ENCODE measurements at regions not wholly inside any gene's neighbourhood (a gene's known extent, or its start where the extent isn't known, plus 50 kb on each side); places are given as distances from the start of the nearest gene placed in this dataset.
A peak's percentile ranks its signal among the peaks of the same experiment; 100 is the strongest.

DNA sequence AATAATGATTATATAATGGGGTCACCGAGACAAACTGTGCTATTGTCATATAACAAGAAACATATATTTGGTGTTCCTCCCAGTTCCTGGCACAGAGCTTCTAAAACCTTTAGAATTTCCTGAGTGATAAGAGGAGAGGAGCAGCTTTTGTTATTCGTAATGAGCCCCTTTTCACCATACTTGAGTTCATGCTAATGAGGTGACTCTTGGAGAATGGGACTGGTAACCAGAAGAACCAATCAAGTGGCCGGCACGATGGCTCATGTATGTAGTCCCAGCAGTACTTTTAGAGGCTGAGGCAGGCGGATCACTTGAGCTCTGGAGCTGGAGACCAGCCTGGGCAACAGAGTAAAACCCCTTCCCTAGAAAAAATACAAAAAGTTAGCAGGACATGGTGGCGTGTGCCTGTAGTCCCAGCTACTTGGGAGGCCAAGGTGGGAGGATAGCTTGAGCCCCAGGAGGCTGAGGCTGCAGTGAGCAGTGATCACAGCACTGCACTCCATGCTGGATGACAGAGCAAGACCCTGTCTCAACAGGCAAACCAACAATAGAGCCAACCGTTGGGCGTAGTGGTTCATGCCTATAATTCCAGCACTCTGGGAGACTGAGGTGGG lies 62.7 kb upstream of the FTH1 start:
- DNase-seq (ENCODE audit: low spot score): no peak

DNA sequence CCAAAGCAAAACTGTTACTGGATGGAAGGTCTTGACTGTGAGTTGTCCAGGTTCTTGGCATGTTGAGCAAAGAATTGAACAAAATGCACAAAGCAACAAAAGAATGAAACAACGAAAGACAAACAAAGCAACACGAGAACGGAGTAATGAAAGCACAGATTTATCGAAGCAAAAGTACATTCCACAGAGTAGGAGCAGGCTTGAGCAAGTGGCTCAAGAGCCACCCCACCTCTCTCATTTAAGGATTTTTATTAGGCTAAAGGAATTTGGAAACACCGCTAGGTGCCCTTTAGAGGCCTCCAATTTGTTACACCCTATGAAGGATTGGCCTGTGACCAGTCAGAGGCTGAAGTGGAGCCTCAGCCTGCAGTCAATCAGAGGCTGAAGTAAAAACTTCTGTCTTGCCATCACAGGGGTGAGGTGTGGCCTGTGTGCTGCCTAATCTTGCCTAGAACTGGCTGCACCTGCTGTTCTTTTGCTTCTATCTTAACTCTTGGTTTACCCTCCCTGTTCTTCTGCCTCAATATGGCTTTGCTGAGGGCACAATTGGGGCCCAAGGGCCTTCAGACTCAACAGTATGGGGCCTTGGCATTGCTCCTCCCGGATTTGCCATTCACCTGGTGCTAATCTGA lies 59.4 kb upstream of the FTH1 start:
- no peak for DNase-seq (ENCODE audit: low spot score)

DNA sequence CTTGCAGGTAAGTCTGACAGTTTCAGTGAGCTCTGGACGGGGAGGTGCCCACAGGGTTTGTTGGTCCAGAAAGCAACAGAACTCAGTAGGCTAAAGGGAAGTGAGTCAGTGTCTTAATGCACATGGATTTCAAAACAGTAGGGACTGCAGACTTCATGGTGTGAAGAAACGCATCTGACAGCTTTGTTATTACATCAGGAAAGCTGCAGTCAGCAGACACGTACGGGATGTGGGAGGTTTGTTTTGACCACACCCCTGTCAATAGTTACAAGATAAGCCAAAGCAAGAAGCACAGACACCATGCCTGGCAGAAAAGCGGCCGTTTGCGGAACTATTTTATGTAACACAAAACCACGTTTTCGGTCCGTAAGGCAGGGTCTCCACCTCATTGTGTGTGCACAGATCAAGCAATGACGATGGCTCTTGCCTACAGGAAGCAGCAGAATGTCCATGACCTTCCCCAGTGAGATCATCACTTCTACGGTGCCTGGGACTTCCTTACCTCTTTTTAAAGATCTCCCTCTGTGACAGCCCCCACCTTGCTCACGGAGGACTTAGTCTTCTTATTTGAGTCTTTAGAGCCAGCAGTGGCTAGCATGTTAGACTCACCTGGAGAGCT lies 58.2 kb upstream of the FTH1 start:
- DNase-seq (ENCODE audit: low spot score): peak; percentile 71

DNA sequence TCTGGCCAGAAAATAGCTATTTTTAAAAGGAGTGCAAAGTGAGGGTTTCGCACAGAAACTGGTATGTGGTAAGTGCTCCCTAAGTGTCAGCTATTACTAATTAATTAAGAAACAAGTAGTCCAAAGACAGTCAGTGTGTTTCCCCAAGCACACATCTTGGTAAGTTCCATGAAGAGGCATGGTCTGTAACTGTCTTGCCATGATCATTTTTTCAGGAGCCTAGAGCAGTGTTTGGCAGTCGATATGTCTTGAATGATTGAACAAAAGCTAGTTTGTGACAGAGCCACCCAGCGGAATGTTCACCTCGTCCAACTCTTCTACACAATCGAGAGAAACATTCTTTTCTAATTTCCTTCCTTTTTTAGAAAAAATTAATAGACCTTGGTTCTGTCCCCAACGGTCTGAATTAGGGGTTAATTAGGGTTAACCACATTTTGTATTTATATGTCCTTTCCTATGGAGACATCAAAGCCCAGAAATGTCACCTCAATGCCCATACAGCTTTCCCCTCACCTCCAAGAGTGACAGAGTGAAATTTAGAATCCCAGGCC lies 57.6 kb upstream of the FTH1 start:
- DNase-seq (ENCODE audit: low spot score): no peak

DNA sequence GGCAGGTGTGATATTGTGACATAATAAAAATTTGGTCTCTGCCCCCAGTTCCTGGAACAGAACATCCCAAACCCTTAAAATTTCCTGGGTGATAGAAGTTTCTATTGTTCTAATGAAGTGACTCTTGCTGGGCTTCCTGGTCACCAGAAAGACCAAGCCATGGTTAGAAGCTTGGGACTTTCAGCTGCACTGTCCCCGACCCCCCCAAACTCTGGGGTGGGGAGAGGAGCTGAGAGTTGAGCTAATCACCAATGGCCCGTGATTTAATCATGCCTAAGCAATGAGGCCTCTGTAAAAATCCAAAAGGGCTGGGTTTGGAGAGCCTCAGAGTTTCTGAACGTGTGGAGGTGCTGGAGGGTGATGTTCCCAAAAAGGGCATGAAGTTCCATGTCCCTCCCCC lies 54.8 kb upstream of the FTH1 start:
- no peak for DNase-seq (ENCODE audit: low spot score)

DNA sequence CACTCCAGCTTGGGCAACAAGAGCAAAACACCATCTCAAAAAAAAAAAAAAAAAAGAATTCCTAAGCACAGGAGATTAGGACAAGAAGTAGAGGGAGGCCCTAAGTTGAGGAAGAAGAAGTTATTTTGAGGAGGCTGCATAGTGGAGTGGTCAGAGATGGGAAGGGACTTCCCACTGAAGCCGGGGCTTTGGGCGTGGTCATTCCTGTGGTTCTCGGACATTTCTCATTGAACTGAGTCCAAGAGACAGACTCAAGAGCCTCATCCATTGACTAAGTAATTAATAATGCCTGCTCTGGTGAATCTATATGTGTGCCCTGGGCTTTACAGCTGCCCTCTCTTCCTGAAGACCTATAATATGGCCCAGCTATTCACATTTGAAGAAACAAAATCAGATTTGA lies 53.2 kb upstream of the FTH1 start:
- no peak for DNase-seq (ENCODE audit: low spot score)

DNA sequence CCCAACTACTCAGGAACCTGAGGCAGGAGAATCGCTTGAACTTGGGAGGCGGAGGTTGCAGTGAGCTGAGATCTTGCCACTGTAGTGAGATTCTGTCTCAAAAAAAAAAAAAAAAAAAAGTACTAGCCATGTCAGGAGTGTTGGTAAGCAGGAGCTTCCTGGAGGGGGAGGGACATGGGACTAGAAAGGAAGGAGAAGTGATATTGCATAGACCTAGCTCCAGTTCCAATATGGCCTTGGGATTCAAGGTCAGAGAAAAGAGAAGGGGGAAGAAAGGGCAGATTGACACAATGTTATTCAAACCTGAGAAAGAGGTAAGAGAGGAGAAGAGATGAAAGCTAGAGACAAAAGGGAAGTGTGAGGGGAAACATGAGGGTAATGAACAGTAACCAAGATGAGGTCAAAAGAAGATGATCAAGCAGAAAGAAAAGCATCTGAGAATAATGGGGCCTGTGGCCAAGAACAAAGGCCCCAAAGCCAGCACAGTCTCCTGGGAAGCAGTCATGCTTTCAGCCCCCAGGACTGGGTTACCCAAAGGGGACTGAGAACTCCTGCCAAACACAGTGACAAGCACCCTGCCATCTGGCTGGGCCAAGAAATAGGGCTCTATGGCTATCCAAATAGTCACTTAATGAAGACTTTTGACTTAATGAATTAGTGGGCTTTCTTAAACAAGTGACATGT lies 51.7 kb upstream of the FTH1 start:
- DNase-seq (ENCODE audit: low spot score): no peak

DNA sequence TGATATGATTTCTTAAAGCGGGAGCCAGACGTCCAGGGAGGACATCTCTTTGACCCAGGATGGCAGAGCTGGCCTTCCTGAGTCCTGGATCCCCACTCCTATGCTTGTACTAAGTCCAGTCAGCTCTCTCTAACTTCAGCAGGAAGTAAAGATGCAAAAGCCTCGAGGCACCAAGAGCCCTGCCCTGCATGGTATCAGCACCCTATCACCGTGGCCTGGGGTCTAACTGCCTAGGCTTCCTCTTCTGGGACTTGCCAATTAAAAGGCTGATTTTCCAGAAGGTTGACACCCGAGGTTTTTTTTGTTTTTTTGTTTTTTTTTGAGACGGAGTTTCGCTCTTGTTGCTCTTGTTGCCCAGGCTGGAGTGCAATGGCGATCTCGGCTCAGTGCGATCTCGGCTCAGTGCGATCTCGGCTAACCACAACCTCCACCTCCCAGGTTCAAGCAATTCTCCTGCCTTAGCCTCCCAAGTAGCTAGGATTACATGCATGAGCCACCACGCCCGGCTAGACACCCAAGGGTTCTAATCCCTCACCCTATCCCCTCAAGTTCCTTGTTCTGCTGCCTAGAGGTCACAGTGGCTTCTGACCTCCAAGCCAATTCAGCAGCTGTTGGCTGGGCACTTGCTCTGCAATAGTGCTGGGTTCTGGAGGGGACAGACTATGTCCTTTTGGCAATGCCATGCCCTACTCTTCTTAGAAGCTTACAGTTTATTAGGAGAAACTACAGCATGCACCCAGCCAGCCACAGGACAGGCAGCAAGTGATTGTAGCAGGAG lies 50.6 kb upstream of the FTH1 start:
- no peak for DNase-seq (ENCODE audit: low spot score)
